GM13976 (cell line): ENCODE measurements at regions not wholly inside any gene's neighbourhood (a gene's known extent, or its start where the extent isn't known, plus 50 kb on each side); places are given as distances from the start of the nearest gene placed in this dataset.

Source experiments
- DNase-seq: peaks from one replicate; pipeline ENCODE4 v3.0.0; 2012; ENCODE audit warnings: low spot score
- CTCF ChIP-seq: IDR thresholded peaks from 2 replicates; pipeline ENCODE4 v1.5.1; 2012; ENCODE audit warnings: borderline replicate concordance, mild to moderate bottlenecking; ENCODE audit not compliant: insufficient read depth; ENCODE audit errors: extremely low read depth, missing control alignments, control extremely low read depth
- in situ Hi-C: fragments of 300-500 bp; cut with MboI; formaldehyde crosslinking; loops from one replicate; pipeline ENCODE4 v1.12.0; 2022; ENCODE audit warnings: low sequenced_read_pairs, mixed read lengths, inconsistent platforms; ENCODE audit not compliant: unreplicated experiment

- no peak for DNase-seq
- in situ Hi-C loops: no loop called here
- TF ChIP-seq CTCF: no peak
These were observed 100.4 kb downstream of the TTC6 start for GRCh38 chr14:37695866-37696265.

- in situ Hi-C loops: no loop called here
- no peak for DNase-seq
These were observed 102.2 kb downstream of the TTC6 start for GRCh38 chr14:37697489-37698121.

GRCh38 chr14:37698840-37699777, 103.7 kb downstream of the TTC6 start:
- DNase-seq: no peak
- TF ChIP-seq CTCF: no peak
- in situ Hi-C loops: no loop called here

More at GRCh38 chr14:37697489-37698121, 102.2 kb downstream of the TTC6 start:
- no peak for TF ChIP-seq CTCF

GRCh38 chr14:37707716-37708115, 112.3 kb downstream of the TTC6 start:
- in situ Hi-C loops: no loop called here
- no peak for DNase-seq

GRCh38 chr14:37708481-37708880, 113.1 kb downstream of the TTC6 start:
- in situ Hi-C loops: no loop called here
- DNase-seq: no peak
- no peak for TF ChIP-seq CTCF

More at GRCh38 chr14:37707716-37708115, 112.3 kb downstream of the TTC6 start:
- TF ChIP-seq CTCF: no peak

- no peak for DNase-seq
- TF ChIP-seq CTCF: no peak
- in situ Hi-C loops: no loop called here
These were observed 114.2 kb downstream of the TTC6 start for GRCh38 chr14:37709419-37710195.
